DOHH2 (cell line): ENCODE measurements at regions not wholly inside any gene's neighbourhood (a gene's known extent, or its start where the extent isn't known, plus 50 kb on each side); places are given as distances from the start of the nearest gene placed in this dataset.

ENCODE experiments used
- H3F3A ChIP-seq: fragments of 200-600 bp; sonication (generic), shearing (Covaris generic); 2 replicates; pipeline ENCODE4 v1.6.0; 2016; ENCODE audit warnings: antibody characterized with exemption, mild to moderate bottlenecking; ENCODE audit not compliant: control insufficient read depth, insufficient read depth
- H3K27ac ChIP-seq: fragments of 200-600 bp; sonication (generic); 2 replicates; pipeline ENCODE4 v1.5.1; 2014; ENCODE audit warnings: low read depth, mild to moderate bottlenecking, low read length, moderate library complexity
- H3K27me3 ChIP-seq: fragments of 200-600 bp; sonication (generic); 2 replicates; pipeline ENCODE4 v1.6.1; 2014; ENCODE audit warnings: mild to moderate bottlenecking, low read length, mixed read lengths; ENCODE audit not compliant: control insufficient read depth
- H3K36me3 ChIP-seq: fragments of 200-600 bp; sonication (generic); 2 replicates; pipeline ENCODE4 v1.6.1; 2014; ENCODE audit warnings: mild to moderate bottlenecking, low read length, moderate library complexity, mixed read lengths; ENCODE audit not compliant: control insufficient read depth
- H3K4me1 ChIP-seq: fragments of 200-600 bp; sonication (generic); 2 replicates; pipeline ENCODE4 v1.6.1; 2014; ENCODE audit warnings: mild to moderate bottlenecking, low read length, mixed read lengths; ENCODE audit not compliant: control insufficient read depth
- H3K4me2 ChIP-seq: fragments of 200-600 bp; sonication (generic); 2 replicates; pipeline ENCODE4 v1.6.0; 2014; ENCODE audit warnings: mild to moderate bottlenecking, low read length, moderate library complexity
- H3K4me3 ChIP-seq: fragments of 200-600 bp; sonication (generic); 2 replicates; pipeline ENCODE4 v1.5.1; 2014; ENCODE audit warnings: mild to moderate bottlenecking, low read length, mixed read lengths
- H3K79me2 ChIP-seq: fragments of 200-600 bp; sonication (generic); 2 replicates; pipeline ENCODE4 v1.6.1; 2014; ENCODE audit warnings: mild to moderate bottlenecking, low read length, mixed read lengths; ENCODE audit not compliant: control insufficient read depth
- H3K9me2 ChIP-seq: fragments of 200-600 bp; sonication (generic); replicated peaks from 2 replicates; pipeline ENCODE4 v1.6.1; 2014; ENCODE audit warnings: mild to moderate bottlenecking, low read length, mixed read lengths; ENCODE audit not compliant: control insufficient read depth
- H3K9me3 ChIP-seq: fragments of 200-600 bp; sonication (generic); 2 replicates; pipeline ENCODE4 v1.6.1; 2014; ENCODE audit warnings: antibody characterized with exemption, low read length, mixed read lengths; ENCODE audit not compliant: control insufficient read depth, insufficient read depth
- H4K20me1 ChIP-seq: fragments of 200-600 bp; sonication (generic); 2 replicates; pipeline ENCODE4 v1.6.0; 2014; ENCODE audit warnings: low read depth, mild to moderate bottlenecking, antibody characterized with exemption, low read length, moderate library complexity; ENCODE audit not compliant: control insufficient read depth, insufficient read depth
- EZH2phosphoT487 ChIP-seq: fragments of 200-600 bp; sonication (generic); IDR thresholded peaks from 2 replicates; pipeline ENCODE4 v1.6.1; 2017; ENCODE audit warnings: borderline replicate concordance, mild to moderate bottlenecking, antibody characterized with exemption, low read length, moderate library complexity, mixed read lengths
- TF ChIP-seq, protein P1 (sequence below): fragments of 200-600 bp; sonication (generic); IDR thresholded peaks from one replicate; pipeline ENCODE4 v1.5.1; 2014; ENCODE audit warnings: antibody characterized with exemption, mild to moderate bottlenecking, low read depth, low read length; ENCODE audit not compliant: poor library complexity, severe bottlenecking

DNA sequence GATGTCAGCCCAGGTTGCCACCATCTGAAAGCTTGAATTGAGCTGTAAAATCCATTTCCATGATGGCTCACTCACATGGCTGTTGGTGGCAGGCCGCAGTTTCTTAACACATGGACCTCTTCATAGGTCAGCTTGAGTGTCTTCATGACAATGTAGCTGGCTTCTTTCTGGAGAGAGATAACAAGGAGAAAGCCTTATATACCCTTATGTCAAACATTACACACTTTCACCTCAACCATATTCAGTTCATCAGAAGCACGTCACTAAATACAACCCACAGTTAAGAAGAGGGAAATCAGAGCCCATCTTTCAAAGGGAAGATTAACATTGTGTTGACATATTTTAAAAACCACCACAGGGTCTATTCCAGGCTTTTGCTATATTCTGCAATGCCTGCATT, 604.4 kb downstream of the PRELID2 start:
- H3K27me3 ChIP-seq, result no peaks in the 10 kb centered on the region
- no peaks in the 10 kb centered on the region for H3F3A ChIP-seq
- H3K36me3 ChIP-seq, result no peaks in the 10 kb centered on the region
- no peaks in the 10 kb centered on the region for H3K4me1 ChIP-seq
- no peak overlapping the region for H3K4me2 ChIP-seq
- no peaks in the 10 kb centered on the region for H4K20me1 ChIP-seq
- TF ChIP-seq EZH2phosphoT487, result no peak
- TF ChIP-seq, protein P1, sequence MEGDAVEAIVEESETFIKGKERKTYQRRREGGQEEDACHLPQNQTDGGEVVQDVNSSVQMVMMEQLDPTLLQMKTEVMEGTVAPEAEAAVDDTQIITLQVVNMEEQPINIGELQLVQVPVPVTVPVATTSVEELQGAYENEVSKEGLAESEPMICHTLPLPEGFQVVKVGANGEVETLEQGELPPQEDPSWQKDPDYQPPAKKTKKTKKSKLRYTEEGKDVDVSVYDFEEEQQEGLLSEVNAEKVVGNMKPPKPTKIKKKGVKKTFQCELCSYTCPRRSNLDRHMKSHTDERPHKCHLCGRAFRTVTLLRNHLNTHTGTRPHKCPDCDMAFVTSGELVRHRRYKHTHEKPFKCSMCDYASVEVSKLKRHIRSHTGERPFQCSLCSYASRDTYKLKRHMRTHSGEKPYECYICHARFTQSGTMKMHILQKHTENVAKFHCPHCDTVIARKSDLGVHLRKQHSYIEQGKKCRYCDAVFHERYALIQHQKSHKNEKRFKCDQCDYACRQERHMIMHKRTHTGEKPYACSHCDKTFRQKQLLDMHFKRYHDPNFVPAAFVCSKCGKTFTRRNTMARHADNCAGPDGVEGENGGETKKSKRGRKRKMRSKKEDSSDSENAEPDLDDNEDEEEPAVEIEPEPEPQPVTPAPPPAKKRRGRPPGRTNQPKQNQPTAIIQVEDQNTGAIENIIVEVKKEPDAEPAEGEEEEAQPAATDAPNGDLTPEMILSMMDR, result no peak
- no peaks in the 10 kb centered on the region for H3K9me2 ChIP-seq
- no peak overlapping the region for H3K4me3 ChIP-seq
- no peaks in the 10 kb centered on the region for H3K79me2 ChIP-seq
- H3K27ac ChIP-seq, result no peak overlapping the region
- no peaks in the 10 kb centered on the region for H3K9me3 ChIP-seq

DNA sequence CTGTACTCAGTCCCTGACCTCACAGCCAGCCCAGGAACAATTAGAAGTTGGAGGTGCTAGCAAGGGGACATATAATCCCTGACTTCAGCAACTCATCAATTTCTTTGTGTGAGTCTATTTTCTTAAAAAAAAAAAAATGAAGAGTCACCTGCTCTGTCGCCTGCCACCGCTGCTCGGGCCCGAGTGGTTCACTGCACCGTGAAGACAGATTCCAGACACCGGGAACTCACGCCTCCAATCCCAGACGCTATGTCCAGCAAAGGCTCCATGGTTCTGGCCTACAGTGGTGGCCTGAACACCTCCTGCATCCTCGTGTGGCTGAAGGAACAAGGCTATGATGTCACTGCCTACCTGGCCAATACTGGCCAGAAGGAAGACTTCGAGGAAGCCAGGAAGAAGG, 606.6 kb downstream of the PRELID2 start:
- H3K79me2 ChIP-seq, result no peaks in the 10 kb centered on the region
- no peaks in the 10 kb centered on the region for H4K20me1 ChIP-seq
- H3K4me2 ChIP-seq, result no peak overlapping the region
- H3K27me3 ChIP-seq, result no peaks in the 10 kb centered on the region
- H3K9me3 ChIP-seq, result no peaks in the 10 kb centered on the region
- no peaks in the 10 kb centered on the region for H3K36me3 ChIP-seq
- no peaks in the 10 kb centered on the region for H3F3A ChIP-seq
- TF ChIP-seq EZH2phosphoT487, result no peak
- TF ChIP-seq, protein P1, result no peak
- no peaks in the 10 kb centered on the region for H3K9me2 ChIP-seq
- no peak overlapping the region for H3K27ac ChIP-seq
- H3K4me1 ChIP-seq, result no peaks in the 10 kb centered on the region
- no peak overlapping the region for H3K4me3 ChIP-seq

DNA sequence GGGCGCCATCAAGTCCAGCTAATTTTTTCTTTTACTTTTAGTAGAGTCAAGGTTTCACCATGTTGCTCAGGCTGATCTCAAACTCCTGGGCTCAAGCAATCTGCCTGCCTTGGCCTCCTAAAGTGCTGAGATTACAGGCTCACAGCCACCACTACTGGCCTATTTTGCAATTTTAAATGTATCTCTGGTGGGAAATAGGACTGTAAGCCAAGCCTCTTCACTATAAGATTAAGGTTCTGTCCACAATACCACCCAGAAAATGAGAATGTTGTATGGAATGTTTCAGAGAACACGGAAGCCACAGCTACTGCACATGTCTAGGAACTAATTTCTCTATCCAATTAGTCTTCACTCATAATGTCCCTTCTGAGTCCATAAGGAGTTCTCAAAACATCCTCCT, 607.3 kb downstream of the PRELID2 start:
- H3K4me3 ChIP-seq, result no peak overlapping the region
- H4K20me1 ChIP-seq, result no peaks in the 10 kb centered on the region
- H3K27me3 ChIP-seq, result no peaks in the 10 kb centered on the region
- no peaks in the 10 kb centered on the region for H3F3A ChIP-seq
- H3K27ac ChIP-seq, result no peak overlapping the region
- TF ChIP-seq EZH2phosphoT487, result no peak
- H3K9me3 ChIP-seq, result no peaks in the 10 kb centered on the region
- H3K9me2 ChIP-seq, result no peaks in the 10 kb centered on the region
- H3K4me2 ChIP-seq, result no peak overlapping the region
- H3K36me3 ChIP-seq, result no peaks in the 10 kb centered on the region
- H3K4me1 ChIP-seq, result no peaks in the 10 kb centered on the region
- no peaks in the 10 kb centered on the region for H3K79me2 ChIP-seq

DNA sequence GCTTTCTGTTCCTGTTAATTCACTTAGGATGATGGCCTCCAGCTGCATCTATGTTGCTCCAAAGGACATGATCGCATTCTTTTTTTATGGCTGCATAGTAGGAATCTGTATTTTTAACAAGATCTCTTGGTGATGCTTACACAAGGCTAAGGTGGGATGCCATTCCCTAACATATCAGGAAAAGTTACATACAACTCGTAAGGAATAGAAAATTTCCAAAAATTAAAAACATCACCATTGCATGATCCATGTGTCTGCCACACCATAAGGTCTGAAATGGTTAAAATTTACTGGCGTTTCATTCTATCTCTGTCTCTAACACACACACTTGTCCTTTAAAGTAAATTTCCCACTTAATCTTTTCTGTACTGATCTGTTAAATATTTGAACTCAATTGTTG, 608.4 kb downstream of the PRELID2 start:
- Histone ChIP-seq H3K4me3 (no peak overlapping the region), H3K27me3 (no peaks in the 10 kb centered on the region), H3K36me3 (no peaks in the 10 kb centered on the region), H3F3A (no peaks in the 10 kb centered on the region), H4K20me1 (no peaks in the 10 kb centered on the region), H3K79me2 (no peaks in the 10 kb centered on the region), H3K4me2 (no peak overlapping the region), H3K4me1 (no peaks in the 10 kb centered on the region), H3K27ac (no peak overlapping the region), H3K9me2 (no peaks in the 10 kb centered on the region), H3K9me3 (no peaks in the 10 kb centered on the region)
- no peak for TF ChIP-seq EZH2phosphoT487
- TF ChIP-seq, protein P1, result no peak
